UCSD-AML1 (cell line): ENCODE measurements at regions not wholly inside any gene's neighbourhood (a gene's known extent, or its start where the extent isn't known, plus 50 kb on each side); places are given as distances from the start of the nearest gene placed in this dataset.
A peak's percentile ranks its signal among the peaks of the same experiment; 100 is the strongest.

Experiments
- DNase-seq: peaks from one replicate; lab custom pipeline; 2025; ENCODE audit not compliant: unreplicated experiment; lab: John Stamatoyannopoulos, UW

DNA sequence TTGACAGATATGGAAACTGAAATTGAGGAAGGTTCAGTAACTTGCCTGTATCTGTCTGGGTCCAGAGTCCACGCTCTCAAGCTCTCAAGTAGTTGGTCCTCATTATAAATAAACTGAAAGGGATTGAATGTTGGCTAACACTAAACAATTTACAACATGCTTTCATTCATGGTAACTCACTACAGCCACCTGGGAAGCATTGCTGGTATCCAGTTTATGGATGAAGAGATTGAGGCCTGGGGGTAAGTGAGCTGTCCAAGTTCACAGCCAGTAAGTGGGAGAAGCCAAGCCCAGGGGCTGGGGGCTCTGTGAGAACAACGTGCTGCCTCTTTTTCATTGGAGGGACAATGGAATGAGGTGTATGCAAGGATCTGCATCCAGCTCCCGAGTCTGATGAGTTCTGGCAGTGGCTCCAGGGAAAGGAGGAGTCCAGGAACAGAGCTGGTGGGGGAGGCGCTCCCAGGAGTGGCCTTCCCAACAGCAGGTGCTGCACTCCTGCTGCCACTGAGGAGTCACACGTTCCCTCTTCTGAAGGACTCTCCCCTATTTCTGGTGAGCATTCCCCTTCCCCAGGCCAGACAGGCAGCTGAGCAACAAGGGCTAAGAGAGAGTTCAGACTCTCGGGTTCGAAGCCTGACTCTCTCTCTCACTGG is 175.8 kb downstream of the CSNK2A3 start:
- no peak for DNase-seq

DNA sequence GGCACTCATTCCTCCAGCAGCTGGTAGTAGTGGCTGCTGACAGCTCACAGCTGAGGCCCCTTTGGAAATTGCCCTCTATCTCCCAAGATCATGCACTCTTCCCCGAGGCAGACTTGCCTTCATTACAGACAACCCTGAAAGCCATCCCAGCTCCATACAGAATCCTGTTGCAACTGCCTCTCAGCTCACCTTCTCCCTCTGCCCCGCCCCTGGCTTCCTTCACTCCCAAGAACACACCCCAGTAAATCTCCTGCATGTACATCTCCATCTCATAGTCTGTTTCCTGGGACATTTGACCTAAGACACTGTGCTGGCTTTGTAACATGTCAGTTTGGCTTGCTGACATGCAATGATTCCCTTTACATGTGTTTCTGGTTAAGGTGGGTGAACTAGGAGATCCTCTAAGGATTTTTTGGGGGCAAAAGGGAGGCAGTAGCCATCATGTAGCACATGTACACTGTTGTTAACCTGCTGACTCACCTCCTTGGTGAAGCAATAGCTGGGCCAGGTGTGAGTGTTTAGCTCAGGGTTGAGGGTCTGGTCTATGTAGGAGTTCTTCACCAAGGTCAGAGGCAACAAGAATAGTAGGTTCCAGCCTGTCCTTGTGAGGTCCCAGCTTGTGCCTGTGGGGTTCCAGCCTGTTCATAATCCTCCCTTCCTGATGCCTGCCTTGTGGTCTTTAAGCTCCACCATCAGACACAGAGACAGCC is 179.6 kb downstream of the CSNK2A3 start:
- no peak for DNase-seq

DNA sequence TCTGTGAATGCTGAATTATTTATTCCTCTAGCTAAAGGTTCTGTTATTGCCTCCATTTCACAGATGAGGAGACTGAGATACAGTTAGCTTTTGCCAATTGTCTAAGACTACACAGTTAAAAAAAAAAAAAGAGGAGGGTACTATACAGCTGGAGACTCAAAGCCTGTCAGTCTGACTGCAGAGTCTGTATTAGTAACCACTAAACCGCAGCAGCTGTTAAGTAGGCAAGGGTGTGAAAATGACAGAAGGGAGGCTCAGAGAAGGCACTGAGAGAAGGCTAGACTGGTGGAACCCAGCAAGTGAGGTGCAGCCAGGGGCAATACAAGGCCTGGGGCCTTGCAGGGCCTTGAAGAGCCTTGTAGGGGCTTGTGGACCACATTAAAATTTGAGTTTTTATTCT is 181.2 kb downstream of the CSNK2A3 start:
- DNase-seq = no peak

DNA sequence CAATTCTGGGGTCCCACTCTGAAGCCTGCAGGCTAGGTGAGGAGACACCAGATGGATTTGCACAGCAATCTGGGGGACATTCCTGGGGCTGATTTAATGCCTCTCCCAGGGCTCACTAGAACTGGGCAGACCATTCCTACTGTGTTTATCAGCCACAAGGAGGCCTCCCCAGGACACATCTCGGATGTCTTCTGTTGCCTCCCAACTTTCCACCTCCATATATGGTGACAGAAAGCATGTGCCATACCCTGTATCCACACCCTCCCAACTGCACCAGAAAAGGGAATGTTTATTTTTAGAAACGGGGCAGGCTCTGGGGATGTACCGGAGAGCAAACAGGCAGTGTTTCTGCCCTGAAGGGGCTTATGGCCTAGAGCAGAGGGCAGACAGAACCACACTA is 181.8 kb downstream of the CSNK2A3 start:
- DNase-seq = no peak

DNA sequence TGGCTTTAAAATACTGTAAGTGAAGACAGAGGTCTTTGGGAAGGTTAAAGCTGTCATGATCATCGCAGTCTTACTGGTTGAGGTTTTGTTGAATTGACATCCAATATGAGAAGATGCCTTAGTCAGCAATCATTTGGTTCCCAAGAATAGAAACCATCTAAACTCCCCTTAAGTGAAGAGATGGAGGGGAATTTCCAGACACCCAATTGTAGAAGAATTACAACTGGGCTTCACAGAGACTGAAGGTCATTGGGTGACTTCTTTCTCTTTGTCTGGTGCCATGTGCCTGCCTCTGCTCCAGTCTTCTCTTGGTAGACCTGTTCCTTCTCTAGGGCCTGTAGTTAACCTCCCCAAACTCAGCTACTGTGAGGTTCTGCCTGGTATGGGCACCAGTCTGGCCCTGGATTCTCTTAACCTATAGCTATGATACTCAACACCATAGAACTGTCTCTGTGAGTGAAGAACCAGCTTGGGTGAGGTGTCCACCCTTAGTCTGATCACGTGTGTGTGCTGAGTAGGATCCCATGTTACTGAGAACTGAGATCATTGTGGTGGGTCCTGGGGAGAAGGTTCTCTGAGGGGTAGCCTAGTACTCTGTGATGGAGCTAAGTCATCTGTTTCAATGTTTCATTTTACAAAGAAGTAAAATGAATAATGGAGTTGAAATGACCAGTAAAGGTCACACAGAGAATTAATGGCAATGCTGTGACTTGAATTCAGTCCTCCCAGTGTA is 182.5 kb downstream of the CSNK2A3 start:
- DNase-seq = no peak

DNA sequence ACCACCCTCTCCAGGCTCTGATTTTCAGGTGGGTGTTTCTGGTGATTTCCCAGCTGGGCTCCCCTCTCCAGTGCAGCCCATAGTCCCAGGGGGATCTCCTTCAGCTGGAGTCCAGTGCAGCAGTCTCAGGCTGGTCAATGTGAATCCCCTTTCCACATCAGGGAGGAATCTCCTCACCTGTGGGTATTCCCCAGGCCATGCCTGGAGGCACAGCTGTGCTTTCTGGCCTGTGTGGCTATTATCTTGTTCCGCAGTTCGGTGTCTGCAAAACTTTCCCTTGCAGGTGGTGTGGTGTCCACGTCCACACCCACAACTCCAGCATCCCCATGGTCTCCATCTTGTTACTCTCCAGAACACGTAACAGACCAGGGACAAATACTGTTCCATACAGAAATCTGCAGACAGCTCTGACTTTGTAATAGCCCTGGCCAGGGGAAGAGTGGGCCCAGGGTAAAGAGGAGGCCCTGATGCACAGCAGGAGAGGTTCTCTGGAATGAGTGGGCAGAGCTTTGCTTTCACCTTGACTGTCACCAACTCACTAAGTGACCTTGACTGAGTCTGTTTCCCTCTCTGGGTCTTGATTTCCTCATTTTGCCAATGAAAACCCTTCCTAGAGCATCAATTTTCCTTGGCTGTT is 183.2 kb downstream of the CSNK2A3 start:
- DNase-seq = no peak

DNA sequence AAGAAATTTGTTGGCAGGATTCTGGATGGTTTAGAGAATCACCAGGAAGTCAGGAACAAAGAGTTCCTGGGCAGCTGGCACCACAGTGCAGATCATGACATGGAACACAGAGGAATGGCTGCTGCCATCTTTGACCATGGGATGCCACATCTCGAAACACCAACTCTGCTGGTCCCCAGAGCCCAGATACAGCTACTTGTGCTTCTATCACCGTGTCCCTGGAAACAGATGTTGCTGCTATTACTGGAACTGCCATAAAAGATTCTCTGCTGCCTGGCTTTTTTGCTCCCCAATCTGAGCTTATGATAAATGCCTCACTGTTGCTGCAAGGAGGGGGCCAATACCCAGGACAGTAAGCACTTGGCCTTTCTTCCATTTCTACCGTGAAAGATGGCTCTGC is 185.2 kb downstream of the CSNK2A3 start:
- no peak for DNase-seq

DNA sequence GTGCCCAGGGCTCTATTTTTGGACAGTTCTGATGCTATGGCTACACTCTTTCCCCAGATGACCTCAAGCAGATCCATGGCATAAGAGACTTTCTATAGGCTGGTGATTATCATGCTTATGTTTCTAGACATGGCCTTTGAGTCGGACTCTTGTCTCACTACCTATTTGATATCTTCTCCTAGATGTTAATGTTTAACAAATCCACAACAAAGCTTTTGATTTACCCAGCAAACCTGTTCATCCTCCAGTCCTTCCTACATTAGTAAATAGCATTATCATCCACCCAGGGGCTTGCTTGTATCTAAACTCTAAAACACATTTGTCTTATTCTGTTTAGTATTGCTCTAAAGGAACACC is 188.7 kb downstream of the CSNK2A3 start:
- DNase-seq = no peak

DNA sequence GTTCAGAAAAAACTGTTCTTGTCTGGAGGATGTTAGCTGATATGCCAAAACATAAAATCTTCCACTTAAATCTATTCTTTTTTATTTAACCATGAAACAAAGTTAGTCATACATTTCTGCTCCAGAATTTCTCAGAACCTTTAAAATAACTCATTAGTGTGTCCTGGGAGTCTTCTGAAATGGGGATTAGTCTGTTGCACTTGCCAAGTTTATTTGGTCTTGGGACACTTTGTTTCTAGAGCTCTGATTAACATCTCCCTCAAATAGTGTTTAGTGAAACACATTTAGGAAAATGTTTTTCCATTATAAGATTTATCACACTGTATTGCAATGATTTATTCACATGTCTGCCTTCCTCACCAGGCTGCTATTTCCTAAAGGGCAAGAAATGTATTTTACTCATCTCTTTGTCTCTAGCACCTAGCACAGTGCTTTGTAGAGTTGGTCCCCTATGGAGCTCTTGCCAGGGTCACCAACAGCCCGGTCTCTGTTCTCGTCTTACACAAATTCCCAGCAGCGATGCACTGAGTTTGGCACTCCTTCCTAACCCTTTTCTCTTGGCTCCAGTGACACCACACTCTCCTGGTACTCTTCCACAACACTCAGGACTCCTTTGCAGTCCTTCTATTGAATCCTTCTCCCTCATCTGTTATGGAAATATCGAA is 189.2 kb downstream of the CSNK2A3 start:
- DNase-seq = no peak

DNA sequence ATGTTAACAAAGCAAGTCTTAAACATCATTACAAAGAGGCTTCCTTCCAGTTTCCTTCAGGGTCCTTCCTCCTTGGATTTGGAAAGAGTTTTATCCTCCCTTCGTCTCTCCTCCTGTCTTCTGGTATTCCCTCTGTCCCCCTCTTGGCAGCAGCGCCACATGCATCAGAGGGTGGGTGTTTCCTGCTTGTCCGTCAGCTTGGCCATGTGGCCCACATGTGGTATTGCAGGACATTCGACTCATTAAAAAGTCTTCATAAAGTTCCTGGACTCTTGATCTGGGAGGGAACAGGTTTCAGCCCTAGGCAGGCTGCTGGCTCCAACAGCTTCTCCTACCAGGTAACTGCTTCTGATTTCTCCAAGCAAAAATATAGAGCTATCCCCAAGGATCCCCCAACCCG is 189.8 kb downstream of the CSNK2A3 start:
- DNase-seq = no peak

DNA sequence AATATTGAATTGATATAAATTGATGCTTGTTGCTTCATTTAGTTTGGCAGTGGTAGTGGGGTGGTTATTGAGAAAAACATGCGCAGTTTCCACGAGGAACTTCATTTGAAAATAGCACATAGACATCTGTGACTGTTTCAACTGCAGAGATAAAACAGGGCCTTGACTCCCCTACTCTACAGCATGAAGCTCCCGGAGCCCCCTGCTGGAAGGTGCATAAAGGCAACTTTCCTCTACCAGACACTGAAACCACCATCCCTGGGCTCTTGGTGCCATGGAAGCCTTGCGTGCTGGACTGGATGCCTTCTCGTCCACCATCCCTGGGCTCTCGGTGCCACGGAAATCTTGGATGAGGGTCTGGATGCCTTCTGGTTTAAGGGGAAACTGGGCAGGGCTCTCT is 195.9 kb downstream of the CSNK2A3 start:
- DNase-seq = no peak

DNA sequence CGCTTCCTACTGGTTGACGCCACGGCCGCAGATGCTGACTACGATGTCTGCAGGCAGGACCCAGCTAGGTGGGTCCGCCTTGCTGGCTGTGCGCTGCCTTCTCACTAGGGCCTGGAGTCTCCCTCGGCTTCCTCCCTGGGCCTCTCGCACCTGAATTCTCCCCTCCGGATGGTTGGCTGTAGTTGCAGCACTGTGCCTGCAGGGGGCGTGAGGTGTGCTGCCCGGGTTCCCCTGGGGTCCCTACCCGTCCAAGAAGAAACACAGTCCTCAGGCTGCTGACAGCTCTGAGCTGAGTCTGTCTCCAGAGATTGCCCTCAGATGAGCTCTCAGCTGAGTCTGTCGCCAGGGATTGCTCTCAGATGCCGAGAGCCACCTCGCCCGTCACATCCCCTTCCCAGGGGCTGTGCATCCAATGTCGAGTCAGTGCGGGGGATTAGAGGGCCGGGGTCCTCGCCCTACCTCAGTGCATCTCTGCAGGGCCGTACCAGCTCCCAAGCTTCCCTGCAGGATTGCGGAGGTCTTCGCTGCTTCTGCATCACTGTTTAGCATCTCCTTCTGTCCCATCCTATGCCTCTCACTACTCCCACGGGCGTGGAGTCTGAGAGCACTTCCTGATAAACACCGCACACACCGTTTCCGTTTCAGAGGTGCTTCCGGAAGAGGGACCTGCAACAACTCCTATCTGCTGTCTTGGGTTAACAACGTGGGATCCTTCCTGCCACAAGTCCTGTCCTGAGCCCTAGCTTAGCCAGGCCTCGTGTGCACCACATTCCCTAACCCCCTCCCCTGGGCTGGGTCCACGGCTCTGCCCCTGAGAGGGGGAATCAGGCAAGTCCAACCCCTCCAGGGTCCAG is 196.9 kb downstream of the CSNK2A3 start:
- peak; percentile 35 for DNase-seq

DNA sequence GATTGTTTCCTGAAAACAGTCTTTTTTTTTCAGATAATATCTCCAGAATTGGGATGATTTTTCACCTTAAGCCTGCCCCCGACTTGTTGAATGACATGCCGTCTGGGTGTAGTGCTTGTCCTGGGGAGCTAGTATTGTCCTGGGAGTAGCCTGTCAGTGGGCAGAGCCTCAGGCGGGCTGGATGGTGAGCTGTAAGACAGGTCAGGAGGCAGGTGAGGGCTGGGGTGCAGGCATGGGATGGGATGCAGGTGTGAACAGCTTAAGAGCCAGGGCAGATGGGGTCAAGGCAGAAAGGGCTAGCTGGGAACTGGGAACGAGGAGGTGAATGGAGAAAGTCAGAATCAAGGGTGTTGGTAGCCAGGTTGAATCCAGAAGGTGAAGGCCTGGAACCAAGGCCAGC is 200.2 kb downstream of the CSNK2A3 start:
- no peak for DNase-seq

DNA sequence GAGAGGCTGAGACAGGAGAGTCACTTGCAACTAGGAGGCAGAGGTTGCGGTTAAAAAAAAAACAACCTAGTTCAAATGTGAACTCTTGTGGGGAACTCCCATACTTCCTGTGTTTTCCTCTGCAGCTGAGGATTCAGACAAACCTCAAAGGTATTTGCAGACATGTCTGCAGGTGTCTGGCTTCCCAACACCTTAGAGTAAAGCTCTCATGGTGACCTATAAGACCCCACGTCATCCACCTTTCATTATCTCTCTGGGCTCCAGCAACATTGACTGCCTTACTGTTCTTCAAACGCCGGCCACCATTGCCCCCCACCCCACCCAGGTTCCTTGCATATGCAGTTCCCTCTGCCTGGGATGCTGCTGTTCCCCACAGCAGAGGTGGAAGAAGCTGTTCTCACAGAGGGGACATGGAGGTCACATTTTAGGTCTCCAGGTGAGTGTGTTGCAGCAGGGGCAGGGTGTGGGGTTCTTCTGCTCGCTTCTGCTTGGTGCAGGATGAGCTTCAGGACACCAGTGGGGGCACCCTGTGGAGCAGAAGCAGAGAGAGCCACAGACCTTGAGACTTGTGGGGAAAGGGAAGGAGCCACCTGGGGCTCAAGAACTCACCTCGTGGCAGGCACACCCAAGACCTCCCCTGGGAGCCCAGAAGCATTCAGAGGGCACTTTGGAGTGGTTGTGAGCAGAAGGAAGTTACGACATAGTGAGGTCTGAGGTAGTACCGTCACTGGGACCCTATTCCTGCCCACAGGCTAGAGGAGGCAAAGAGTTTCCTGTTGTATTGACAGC is 203.2 kb downstream of the CSNK2A3 start:
- no peak for DNase-seq

DNA sequence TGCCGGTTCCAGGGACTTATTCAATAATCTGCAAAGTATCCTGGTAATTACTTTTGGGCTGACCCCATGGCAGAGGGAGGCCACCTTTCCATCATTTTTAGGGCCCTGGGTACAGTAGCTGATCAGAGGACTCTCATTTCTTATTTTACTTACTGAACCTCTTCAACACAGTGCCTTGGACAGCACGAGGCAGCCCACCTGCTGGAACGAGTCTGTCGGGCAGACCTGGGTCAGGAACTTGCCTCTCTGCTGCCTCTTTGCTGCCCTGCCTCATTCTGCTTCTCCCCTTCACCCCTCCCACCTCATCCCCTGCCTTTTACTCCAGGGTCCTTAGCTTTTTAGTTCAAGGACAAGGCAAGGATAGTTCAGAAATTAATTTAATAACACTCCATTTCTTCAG is 204.5 kb downstream of the CSNK2A3 start:
- no peak for DNase-seq

DNA sequence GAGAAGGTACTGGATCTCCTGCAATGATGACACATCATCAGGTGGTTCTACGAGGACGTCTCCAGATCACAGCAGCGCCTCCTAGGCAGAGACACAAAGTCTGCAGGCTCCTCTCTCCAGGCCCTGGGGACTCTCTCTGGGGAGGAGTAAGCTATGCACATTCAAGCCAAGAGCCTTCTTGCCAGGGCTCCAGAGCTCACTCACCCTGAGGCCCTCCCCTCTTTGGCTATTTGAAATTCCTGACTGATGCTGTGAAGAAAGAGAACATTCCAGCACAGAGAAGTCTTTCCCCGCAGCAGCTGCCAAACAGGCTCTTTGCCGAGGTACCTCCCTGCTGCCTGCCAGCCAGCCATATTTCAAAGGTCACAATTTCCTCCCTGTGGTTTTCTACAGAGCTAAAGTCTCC is 204.9 kb downstream of the CSNK2A3 start:
- no peak for DNase-seq

DNA sequence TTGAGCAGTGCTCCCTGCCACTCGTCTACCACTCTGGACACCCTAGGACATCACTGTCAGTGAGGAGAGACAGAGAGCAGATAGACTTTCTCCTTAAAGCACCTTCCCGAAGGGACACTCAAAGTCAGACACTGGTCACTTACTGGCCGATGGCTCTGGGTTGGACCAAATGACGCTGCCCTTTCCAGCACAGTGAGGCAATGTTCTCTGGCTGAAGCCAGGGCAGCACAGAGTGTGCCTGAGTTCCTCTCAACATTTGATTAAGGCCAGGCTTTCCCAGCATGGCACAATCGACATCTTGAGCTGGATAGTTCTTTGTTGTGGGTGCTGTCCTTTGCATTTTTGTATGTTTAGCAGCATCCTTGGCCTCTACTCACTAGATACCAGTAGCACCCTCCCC is 206.2 kb downstream of the CSNK2A3 start:
- DNase-seq = no peak

DNA sequence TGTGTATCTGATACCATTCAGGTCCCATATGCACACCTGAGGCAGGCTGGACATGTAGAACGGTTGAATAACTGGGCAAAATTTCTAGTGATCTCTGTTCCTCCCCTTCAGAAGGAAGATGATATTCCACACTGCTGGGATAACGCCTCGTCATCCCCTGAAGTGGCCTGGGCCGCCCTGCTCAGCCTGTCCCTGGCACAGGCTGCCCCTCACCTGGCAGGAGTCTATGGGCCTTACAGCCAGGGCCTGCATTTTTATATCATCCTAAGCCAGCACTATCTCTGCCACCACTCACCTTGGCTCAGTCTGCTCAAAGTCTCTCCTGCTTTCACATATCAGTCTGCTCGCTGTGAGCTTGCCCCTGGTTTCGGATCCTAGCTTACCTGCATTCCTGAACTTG is 209.2 kb downstream of the CSNK2A3 start:
- no peak for DNase-seq

DNA sequence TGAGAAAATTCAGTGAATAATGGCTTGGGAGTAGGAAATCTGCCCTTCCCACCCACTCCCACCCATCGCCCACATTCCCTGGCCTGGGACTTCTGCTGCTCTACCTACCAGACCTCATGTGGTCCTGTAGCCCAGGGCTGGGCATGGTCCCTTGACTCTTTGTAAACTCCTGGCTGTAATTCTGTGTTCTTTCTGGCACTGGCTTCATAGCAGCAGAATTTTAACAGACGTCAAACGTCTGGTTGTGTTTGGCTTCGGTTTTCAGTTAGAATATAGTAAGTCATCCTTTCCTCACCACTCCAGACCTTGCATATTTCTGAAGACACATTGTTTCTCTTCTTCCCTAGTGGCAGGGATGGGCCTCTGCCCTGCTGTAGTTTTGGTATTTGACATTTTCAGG is 210.6 kb downstream of the CSNK2A3 start:
- no peak for DNase-seq

DNA sequence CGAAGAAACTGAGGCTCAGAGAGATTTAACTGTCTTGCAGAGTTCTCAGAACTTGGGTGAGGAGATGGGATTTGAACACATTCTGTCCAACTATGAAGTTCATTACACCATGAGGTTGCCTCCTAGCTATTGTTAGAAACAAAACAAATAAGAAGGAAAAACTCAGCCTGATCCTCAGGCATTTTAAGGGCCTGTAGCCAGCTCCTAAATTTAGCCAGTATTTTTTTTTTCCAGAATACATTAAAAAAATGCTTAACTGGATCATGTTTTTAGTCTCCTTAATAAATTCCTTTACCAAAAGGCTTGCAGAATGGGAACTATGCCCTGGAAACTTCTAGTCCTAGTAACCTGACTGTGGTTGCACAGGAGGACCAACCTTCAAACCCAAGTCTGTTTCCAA is 212.0 kb downstream of the CSNK2A3 start:
- no peak for DNase-seq
